Activated CD8-positive, alpha-beta memory T cell treated with anti-CD3 and anti-CD28 coated beads, Interleukin-2, amount 50 U/mL, for 4 hours (primary cell): ENCODE measurements at regions not wholly inside any gene's neighbourhood (a gene's known extent, or its start where the extent isn't known, plus 50 kb on each side); places are given as distances from the start of the nearest gene placed in this dataset.

Experiments
- DNase-seq: peaks from one replicate; pipeline ENCODE4 v3.0.0-alpha.2; 2020

- no peak for DNase-seq
Measured at GRCh38 chr2:143903172-143903856, 616.6 kb downstream of the ZEB2 start.

- no peak for DNase-seq
Measured at GRCh38 chr2:143901185-143901842, 618.6 kb downstream of the ZEB2 start.

DNA sequence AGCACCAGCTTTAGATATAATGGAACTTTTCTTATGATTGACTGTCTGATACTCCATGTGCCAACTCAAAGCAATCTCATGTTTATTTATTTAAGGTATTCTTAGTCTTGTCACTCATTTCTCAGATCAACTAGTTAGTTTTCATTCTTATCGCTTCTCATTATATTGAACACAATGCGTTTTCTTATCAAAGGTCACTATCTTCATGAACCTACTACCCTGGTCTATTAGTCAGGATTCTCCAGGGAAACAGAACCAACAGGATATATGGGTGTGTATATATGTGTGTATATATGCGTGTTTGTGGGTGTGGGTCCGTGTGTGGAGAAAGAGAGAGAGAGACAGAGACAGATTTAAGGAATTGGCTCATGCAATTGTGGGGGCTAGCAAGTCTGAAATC, 619.9 kb downstream of the ZEB2 start:
- no peak for DNase-seq

- no peak for DNase-seq
Measured at GRCh38 chr2:143893371-143893770, 626.5 kb downstream of the ZEB2 start.

- no peak for DNase-seq
Measured at GRCh38 chr2:143891879-143892308, 628.0 kb downstream of the ZEB2 start.

- DNase-seq = no peak
Measured at GRCh38 chr2:143890798-143891197, 629.1 kb downstream of the ZEB2 start.

DNA sequence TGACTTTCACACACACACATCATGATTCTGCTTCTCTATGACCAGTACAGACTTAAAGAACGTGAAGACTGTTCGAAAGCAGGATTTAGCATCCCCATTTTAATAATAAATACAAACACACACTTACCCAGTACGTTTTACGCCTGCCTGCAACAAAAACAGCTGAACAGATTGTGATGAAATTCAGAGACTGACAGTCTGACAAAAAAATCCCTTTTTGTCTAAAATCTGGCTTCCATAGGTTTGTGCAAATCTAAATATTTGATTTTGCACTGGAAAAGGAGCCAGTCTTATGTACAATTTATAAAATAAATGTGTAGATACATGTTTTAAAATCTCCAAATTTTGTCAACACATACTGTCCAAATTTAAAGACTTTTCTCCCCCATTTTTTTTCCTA, 630.7 kb downstream of the ZEB2 start:
- no peak for DNase-seq

DNA sequence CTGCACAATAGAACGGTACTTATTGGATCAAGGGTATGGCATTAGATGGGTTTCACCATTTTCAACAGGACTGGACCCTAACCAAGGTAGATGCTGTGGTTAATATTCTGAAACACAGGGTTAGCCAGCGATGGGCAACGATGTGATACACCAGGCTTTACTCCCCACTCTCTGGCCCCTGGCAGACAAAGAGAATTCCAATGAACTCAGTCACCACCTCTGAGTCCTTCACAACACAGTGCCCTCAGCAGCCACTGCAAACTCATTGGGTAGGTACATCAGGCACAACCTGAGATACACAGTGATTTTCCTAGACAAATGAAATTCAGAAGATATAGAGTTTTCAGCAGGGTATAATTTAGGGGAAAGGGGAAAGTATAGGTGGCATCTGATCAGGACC, 634.5 kb downstream of the ZEB2 start:
- DNase-seq = no peak

- DNase-seq = no peak
Measured at GRCh38 chr2:143881246-143881645, 638.7 kb downstream of the ZEB2 start.

DNA sequence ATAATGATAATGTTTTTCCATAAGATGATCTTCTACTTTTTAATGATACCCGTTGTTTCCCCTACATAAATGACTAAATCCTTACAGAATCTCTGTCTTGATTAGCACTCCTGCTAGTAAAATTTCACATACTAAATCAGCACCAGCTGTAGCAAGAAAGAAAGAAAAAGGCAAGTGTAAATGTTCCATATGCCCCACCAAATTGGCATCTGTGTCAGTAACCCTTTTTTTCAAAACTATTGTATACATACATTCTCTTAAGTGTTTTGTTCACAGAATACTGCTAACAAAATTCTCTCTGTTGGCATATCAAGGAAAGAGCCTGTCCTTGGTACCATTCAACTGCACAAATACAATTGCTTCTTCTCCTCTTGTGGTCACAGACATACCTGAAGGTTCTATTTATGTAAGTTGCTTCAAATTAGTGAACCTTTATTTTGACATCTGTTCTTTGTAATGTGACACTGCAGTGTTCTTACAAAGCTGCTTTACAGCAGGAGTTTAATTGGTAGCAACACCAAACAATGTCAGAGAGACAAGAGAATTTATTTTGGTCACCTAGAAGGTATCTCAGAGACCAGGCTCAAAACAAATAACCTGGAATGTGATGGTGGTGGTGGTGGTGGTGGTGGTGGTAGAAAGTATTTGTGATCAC, 641.9 kb downstream of the ZEB2 start:
- DNase-seq = no peak

GRCh38 chr2:143877056-143877455, 642.9 kb downstream of the ZEB2 start:
- no peak for DNase-seq

DNA sequence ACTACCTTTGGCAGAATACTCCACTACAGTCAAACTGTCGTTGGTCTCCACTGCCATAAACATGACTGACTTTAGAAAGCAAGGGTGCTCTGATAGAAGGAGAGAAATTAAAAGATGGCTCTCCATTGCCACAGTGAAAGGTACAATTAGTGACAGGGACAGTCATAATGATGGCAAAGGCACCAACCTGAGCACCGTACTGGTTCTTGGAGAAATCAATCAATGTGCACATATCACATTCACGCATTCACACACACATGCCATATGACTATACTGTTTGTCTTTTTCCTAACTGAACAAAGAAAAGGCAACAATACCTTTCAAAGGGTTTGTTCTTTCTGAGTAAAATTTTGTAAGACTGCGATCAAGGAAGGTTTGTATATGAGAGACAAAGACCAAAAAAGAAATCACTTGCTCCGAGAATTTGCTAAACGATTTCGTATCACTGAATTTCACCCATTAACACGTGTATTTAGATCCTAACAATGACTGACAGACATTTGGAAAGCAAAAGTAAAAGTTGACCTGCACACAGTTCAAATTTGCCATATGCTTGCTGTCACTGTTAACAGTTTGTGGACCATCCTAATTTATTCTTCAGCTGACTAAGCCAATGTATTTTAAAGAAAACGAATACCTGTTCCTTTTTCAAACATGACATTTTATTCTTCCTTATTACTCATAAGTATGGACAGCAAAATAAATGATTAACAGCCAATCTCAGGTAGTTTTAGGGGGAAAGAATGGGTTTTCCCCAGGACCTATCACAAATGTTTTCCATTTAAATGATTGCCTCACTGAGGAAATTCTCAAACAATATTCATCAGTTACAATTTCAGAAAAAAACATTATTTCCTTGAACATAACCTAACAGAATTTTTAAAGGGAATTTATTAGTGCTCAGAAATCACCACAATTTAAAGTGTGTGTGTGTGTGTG, 644.4 kb downstream of the ZEB2 start:
- no peak for DNase-seq

GRCh38 chr2:143873886-143874285, 646.0 kb downstream of the ZEB2 start:
- no peak for DNase-seq

DNA sequence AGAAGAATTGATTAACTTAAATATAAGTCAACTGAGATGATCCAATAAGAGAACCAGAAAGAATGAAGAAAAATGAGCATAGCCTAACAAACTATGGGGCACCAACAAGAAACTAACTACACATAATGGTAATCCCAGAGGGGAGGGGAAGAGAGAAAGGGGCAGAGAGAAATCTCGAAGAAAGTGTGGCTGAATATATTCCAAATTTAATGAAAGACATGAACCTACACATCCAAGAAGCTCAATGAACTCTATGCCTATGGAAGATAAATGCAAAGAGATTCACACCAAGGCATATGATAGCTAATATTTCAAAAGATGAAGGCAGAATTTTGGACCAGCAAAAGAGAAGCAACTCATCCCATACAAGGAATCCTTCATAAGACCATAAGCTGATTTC, 649.2 kb downstream of the ZEB2 start:
- DNase-seq = no peak

DNA sequence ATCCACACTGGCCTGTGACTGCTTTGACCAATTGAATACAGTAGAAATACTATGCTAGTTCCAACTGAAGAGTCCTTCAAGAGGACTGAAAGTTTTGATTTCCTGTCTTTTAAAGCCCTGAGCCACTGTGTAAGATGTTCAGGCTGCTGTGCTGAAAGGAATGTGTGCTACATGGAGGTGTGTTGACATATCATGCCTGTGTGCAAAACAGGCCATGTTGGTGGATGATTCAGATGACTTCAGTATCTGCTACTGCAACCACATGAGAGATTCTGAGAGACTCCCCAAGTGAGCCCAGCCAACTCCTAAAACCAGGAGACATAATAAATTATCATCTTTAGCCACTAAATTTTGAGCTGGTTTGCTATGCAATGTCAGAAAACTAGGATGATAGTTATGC, 662.9 kb downstream of the ZEB2 start:
- DNase-seq = no peak

DNA sequence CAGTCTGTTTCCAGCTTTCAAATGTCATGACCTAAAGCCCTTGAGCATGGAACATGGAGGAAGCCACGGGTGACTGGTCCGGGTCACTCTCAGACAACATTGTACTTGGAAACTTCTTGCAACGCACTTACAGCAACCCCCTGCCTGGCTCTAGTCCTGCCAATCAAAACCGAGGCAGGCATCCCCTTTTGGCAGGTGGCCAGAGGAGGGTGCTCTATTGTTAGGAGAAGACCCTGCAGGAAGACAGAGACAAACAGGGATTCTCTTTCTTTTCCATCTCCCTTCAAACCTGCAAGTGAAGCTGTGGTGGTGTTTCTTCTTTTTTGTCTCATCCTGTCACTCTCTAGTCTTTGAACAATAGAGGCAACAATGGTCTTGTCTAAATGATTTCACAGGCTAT, 667.2 kb downstream of the ZEB2 start:
- DNase-seq = no peak

GRCh38 chr2:143850084-143850483, 669.8 kb downstream of the ZEB2 start:
- DNase-seq = no peak

DNA sequence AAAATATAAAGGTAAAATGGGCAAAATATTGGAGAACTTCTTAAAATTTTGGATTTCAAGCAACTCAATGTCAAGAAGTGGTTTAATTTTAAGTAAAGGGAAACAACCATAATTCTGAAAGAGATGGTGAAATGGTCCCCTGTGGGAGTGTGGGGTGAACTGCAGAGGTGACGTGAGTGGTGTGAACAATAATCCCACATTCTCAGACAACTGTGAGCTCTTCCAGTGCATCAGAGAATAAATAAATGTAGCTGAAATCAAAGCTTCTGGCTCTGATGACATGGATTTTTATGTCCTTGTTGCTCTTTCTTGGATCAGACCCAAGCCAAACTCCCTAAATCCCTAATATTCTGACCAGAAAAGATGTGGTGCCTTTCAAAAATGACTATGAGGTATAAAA, 672.7 kb downstream of the ZEB2 start:
- DNase-seq = no peak

GRCh38 chr2:143844986-143845385, 674.9 kb downstream of the ZEB2 start:
- no peak for DNase-seq

- no peak for DNase-seq
Measured at GRCh38 chr2:143843686-143844085, 676.2 kb downstream of the ZEB2 start.

DNA sequence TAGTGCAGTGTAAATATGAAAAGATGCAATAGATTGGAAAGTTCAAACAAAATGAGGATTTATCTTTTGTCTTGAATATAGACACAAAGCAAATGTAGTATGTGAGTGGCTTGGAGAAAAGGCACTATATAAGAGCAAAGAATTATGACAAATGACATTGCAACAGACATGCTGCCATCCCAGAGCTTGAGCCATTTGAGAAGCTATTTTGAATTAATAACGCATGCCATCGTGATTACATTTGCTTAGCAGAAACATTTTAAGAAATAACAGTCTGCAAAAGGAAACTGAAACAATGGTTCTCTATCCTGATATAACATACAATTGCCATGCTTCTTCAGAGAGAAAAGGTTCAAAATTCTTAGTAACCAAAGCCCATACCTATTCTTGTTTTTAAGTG, 677.1 kb downstream of the ZEB2 start:
- no peak for DNase-seq

- DNase-seq = no peak
Measured at GRCh38 chr2:143841935-143842334, 678.0 kb downstream of the ZEB2 start.

- no peak for DNase-seq
Measured at GRCh38 chr2:143840601-143841000, 679.3 kb downstream of the ZEB2 start.
